ENCODE measurements at regions not wholly inside any gene's neighbourhood (a gene's known extent, or its start where the extent isn't known, plus 50 kb on each side); places are given as distances from the start of the nearest gene placed in this dataset.

DNA sequence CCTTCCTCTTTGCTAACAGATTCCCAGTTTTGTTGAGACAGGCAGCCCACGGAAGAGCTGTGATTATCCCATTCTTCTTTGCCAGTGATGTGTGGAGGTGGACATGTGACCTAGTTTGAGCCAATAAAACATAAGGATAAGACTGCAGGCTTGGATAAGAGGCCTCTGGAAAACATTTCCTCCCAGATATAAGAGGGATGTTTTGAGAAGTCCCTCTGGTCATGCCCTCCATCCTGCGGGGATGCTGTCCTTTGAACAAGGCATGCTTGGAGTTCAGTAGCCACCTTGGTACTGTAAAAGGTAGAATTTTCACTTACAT lies 155.7 kb downstream of the TM2D1 start:
- no peak overlapping the region for H3K4me3 ChIP-seq (ENCODE audit: low read depth, low read length)
- DNase-seq (ENCODE audit: low read depth), result no peak
- TF ChIP-seq, protein P1, sequence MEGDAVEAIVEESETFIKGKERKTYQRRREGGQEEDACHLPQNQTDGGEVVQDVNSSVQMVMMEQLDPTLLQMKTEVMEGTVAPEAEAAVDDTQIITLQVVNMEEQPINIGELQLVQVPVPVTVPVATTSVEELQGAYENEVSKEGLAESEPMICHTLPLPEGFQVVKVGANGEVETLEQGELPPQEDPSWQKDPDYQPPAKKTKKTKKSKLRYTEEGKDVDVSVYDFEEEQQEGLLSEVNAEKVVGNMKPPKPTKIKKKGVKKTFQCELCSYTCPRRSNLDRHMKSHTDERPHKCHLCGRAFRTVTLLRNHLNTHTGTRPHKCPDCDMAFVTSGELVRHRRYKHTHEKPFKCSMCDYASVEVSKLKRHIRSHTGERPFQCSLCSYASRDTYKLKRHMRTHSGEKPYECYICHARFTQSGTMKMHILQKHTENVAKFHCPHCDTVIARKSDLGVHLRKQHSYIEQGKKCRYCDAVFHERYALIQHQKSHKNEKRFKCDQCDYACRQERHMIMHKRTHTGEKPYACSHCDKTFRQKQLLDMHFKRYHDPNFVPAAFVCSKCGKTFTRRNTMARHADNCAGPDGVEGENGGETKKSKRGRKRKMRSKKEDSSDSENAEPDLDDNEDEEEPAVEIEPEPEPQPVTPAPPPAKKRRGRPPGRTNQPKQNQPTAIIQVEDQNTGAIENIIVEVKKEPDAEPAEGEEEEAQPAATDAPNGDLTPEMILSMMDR (IDR thresholded peaks at IDR 0.05; ENCODE audit: insufficient read depth, low read depth, low read length, missing control alignments), result no peak

DNA sequence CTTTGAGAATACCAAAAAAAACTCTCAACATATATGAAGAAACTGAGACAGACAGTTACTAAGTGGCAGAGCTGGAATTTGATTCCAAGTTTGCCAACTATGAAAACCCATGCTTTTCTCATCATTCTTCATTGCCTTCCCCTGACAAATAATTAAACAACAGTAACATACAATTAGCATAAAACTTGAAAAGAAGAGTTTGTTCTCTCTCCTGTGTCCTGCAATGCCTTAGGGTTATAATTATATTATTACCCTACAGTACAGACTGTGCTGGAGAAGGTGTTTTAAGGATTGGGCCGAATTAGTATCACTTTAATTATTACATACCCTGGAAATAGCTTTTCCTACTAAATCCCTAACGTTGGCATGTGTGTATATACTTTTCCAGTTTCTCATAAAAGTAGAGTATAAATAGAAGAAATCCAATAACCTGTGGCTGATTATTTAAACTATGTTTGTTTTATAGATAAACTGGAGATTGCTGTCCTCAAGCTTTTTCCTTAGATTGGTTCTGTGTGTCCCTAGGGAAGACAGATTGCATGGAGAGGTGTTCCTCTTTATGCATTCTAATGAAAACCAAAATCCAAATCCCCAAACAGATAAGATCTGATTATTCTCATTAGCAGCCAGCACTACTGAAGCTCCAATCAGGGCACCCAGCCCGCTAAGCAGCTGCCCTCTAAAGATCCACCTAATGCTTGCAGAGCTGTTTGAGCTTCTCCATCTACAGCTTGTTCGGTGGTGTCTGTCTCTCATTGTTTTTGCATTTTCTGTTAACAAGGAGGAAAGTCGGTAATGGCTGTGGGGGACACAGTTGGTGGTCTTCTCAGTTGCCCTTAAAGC lies 156.3 kb downstream of the TM2D1 start:
- no peak overlapping the region for H3K4me3 ChIP-seq (ENCODE audit: low read depth, low read length)
- DNase-seq (ENCODE audit: low read depth), result no peak
- TF ChIP-seq, protein P1 (IDR thresholded peaks at IDR 0.05; ENCODE audit: insufficient read depth, low read depth, low read length, missing control alignments), result no peak

DNA sequence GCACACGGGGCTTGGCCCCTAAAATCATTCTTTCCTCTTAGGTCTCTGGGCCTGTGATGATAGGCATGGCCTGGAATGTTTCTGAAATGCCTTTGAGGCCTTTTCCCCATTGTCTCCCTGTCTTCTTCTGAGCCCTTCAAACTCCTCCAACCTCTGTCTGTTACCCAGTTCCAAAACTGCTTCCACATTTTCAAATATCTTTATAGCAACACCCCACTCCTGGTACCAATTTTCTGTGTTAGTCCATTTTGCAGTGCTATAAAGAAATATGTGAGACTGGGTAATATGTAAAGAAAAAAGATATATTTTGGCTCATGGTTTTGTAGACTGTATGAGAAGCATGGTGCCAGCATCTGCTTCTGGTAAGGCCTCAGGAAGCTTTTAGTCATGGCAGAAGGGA lies 158.8 kb downstream of the TM2D1 start:
- TF ChIP-seq, protein P1 (IDR thresholded peaks at IDR 0.05; ENCODE audit: insufficient read depth, low read depth, low read length, missing control alignments), result no peak
- no peak for DNase-seq (ENCODE audit: low read depth)
- H3K4me3 ChIP-seq (ENCODE audit: low read depth, low read length), result no peak overlapping the region

DNA sequence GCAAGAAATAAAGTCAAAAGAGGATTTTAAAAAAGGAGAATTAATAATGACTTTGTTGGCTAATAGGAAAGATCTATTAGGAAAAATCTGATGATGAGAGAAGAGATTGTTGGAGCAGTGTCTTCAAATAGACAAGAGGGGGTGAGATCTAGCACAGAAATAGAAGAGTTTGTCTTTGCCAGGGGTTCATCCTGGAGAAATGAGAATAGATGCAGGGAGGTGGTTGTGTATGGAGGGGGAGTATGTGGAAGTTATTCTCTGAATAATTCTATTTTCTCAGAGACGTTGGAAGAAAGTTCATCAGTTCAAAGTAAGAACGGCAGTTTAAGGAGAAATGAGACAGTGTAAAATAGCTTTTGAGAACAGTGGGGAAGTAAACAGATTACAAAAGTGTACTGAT lies 161.3 kb downstream of the TM2D1 start:
- H3K4me3 ChIP-seq (ENCODE audit: low read depth, low read length), result no peak overlapping the region
- DNase-seq (ENCODE audit: low read depth), result no peak
- TF ChIP-seq, protein P1 (IDR thresholded peaks at IDR 0.05; ENCODE audit: insufficient read depth, low read depth, low read length, missing control alignments), result no peak

DNA sequence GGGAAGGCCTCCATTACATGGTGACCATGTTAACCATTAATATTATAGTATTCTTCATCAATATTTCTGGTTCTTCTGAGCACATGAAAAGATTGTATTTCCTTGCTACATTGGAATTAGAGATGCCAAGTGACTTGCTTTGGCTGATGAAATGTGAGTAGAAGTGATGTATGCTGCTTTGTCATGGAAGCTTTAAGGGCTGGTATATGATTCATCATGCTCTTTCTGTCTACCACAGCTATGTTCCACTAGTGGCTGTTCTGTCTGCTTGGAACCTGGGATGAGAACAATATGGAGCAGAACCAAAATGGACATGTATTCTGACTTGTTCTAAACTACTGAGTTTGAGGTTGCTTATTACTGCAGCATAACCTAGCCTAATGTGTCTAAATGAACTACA lies 163.3 kb downstream of the TM2D1 start:
- no peak for DNase-seq (ENCODE audit: low read depth)
- TF ChIP-seq, protein P1 (IDR thresholded peaks at IDR 0.05; ENCODE audit: insufficient read depth, low read depth, low read length, missing control alignments), result no peak
- no peak overlapping the region for H3K4me3 ChIP-seq (ENCODE audit: low read depth, low read length)

DNA sequence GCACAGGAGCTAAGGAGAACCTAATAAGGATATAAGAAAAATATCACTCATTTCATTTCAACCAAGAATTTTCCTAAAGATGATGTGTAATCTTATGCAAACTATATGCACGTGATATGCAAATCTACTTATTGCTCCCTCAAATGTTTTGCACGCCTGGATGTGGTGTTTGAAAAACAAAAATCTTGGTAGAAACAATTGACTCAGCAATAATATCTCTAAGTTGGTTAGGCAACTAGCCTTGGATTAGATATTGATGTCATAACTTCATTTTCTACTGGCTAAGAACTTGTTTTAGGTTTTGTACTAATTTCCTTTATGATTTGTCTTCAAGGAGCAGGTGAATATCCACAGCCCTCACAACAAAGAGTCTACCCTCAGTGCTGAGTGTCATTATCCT lies 164.6 kb downstream of the TM2D1 start:
- TF ChIP-seq, protein P1 (IDR thresholded peaks at IDR 0.05; ENCODE audit: insufficient read depth, low read depth, low read length, missing control alignments), result no peak
- no peak for DNase-seq (ENCODE audit: low read depth)
- H3K4me3 ChIP-seq (ENCODE audit: low read depth, low read length), result no peak overlapping the region

DNA sequence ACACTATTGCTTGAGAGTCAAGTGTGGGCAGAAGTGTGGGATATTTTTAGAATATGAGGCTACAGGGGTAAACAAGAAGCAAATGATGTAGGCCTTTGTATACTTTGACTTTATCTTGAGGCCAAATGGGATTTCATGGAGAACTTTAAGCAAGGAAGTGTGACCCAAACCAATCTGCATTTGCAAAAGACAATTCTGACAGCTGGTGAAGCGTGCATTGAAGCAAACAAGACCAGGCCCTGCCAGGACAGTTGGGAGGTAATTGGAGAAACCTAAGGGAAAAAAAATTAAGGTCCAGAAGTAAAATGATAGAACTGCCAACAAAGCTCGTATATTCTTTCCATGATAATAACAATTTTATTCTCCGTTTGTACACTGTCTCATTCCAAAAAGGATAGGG lies 168.3 kb downstream of the TM2D1 start:
- H3K4me3 ChIP-seq (ENCODE audit: low read depth, low read length), result no peak overlapping the region
- DNase-seq (ENCODE audit: low read depth), result no peak
- TF ChIP-seq, protein P1 (IDR thresholded peaks at IDR 0.05; ENCODE audit: insufficient read depth, low read depth, low read length, missing control alignments), result no peak
